Dedifferentiated amniotic fluid mesenchymal stem cell (primary cell): ENCODE measurements at regions not wholly inside any gene's neighbourhood (a gene's known extent, or its start where the extent isn't known, plus 50 kb on each side); places are given as distances from the start of the nearest gene placed in this dataset.

Source experiments
- DNase-seq: peaks from one replicate; pipeline ENCODE4 v3.0.0-alpha.2; 2016; ENCODE audit errors: extremely low spot score

- no peak for DNase-seq
Observed at GRCh38 chr22:46090631-46091201, 59.6 kb upstream of the PPARA start.

- no peak for DNase-seq
Observed at GRCh38 chr22:46091277-46091977, 58.9 kb upstream of the PPARA start.

GRCh38 chr22:46092011-46092410, 58.3 kb upstream of the PPARA start:
- no peak for DNase-seq

GRCh38 chr22:46092670-46093410, 57.5 kb upstream of the PPARA start:
- no peak for DNase-seq

GRCh38 chr22:46093796-46094195, 56.5 kb upstream of the PPARA start:
- no peak for DNase-seq

GRCh38 chr22:46094676-46095075, 55.6 kb upstream of the PPARA start:
- no peak for DNase-seq

GRCh38 chr22:46096051-46096450, 54.3 kb upstream of the PPARA start:
- DNase-seq: no peak

- no peak for DNase-seq
Observed at GRCh38 chr22:46096706-46097230, 53.6 kb upstream of the PPARA start.

GRCh38 chr22:46097268-46097900, 52.9 kb upstream of the PPARA start:
- no peak for DNase-seq

- no peak for DNase-seq
Observed at GRCh38 chr22:46098525-46099475, 51.5 kb upstream of the PPARA start.

- DNase-seq: no peak
Observed at GRCh38 chr22:46099740-46100139, 50.6 kb upstream of the PPARA start.

- no peak for DNase-seq
Observed at GRCh38 chr22:46100401-46101105, 49.8 kb upstream of the PPARA start.
